NCI-H128 (cell line): ENCODE measurements at regions not wholly inside any gene's neighbourhood (a gene's known extent, or its start where the extent isn't known, plus 50 kb on each side); places are given as distances from the start of the nearest gene placed in this dataset.
"Not testable (repeated sequence)": the region's sequence is repeated elsewhere in the genome, so short reads cannot be mapped to it uniquely, and the experiment has no call there.

ENCODE experiments used
- DNase-seq: peaks from one replicate; lab custom pipeline; 2025; ENCODE audit not compliant: unreplicated experiment; lab: John Stamatoyannopoulos, UW

GRCh38 chr16:65283181-65283651 lies 161.4 kb upstream of the CDH11 start:
- no peak for DNase-seq

- no peak for DNase-seq
Measured at GRCh38 chr16:65281586-65281985, 159.7 kb upstream of the CDH11 start.

- no peak for DNase-seq
Measured at GRCh38 chr16:65280845-65281512, 159.1 kb upstream of the CDH11 start.

- DNase-seq, result no peak
Measured at GRCh38 chr16:65279576-65279975, 157.7 kb upstream of the CDH11 start.

DNA sequence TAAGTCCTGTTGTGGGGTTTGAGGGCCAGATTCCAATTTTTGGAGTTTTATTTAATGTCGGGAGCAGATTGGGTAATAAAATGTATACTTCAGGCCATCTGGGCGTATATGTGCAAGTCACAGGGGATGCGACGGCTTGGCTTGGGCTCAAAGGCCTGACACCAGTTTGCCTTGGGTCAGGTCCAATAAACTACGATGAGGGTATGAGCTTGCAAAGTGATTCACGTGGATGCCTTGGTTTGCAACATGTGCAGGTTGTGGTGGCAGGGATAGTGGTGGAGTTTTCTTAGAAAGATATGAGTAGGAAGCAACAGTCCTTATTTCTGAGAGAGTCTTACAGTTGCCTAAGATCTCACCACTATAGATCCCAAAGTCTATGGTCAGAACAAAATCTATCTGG lies 157.0 kb upstream of the CDH11 start:
- DNase-seq, result no peak

DNA sequence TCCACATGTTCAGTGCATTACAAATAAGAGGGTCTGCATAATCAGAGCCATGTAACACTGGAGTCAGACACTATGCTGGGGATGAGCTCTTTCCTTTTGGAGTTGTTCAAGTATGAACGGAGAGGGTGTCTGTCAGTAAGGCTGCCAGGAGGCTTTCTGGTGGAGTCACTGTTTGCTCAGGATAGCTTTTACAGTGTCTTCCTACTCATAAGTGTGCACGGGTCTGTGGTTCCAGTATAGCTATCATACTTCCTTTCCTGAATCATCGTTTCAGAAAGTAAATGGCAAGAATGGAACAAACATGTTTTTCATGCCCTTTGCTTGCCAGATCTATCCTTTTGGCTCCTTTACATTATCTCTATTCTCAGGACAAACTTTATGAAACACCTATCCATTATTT lies 152.7 kb upstream of the CDH11 start:
- DNase-seq, result no peak

GRCh38 chr16:65272699-65273414 lies 151.0 kb upstream of the CDH11 start:
- no peak for DNase-seq

GRCh38 chr16:65271996-65272395 lies 150.1 kb upstream of the CDH11 start:
- DNase-seq, result no peak

GRCh38 chr16:65268331-65268730 lies 146.5 kb upstream of the CDH11 start:
- DNase-seq, result no peak

DNA sequence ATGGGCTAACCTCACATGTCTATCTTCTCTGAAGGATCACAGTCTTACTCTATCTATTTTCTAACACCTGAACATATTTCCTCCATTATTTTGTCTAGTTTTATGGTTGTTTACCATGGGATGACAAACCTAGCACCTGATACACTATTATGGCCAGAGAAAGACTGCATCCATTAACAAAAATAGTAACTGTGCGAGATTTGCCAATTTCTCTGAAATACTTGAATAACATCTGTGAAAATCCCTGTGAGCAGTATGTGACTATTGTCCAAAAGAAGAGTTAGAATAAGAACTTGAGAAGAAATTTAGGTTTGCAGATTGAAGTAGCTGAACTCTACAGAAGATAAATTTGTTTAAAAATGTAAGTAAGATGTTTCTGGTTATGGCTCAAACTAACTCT lies 142.0 kb upstream of the CDH11 start:
- DNase-seq, result no peak

DNA sequence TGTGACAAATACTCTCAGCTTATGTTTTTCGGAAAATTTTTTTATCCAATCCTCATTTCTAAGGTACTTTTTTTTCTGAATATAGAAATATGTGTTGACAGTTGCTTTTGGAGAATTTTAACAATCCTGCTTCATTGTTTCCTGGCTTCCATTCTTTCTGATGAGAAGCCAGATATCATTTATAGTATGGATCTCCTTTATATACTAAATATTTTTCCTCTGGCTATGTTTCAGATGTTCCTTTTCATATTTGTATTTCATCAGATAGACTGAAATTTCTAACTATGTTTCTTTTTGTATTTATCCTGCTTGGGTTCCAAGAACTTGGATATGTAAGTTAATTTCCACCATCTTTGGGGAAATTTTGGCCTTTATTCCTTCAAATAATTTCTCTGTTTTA lies 138.9 kb upstream of the CDH11 start:
- DNase-seq, result no peak

- DNase-seq, result no peak
Measured at GRCh38 chr16:65254144-65254543, 132.3 kb upstream of the CDH11 start.

DNA sequence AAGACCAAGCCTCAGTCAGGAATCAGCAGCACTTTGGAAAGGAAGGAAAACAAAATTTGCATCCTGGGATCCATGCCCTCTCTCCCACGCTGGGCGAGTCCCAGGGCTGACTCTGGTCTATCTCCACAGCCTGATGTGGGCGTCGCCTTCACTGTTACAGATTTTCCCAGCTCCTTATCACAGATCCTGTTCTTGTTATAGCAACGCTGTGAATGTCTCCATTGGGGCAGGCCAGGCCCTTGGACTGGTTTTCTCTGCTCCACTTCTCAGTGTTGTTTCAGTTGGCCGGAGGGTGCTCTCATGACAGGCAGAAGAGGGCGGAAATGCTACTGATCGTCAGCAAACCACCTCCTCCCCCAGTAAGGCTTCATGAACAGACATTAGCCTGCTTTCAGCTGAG lies 127.9 kb upstream of the CDH11 start:
- DNase-seq, result no peak

GRCh38 chr16:65244787-65245186 lies 122.9 kb upstream of the CDH11 start:
- no peak for DNase-seq

- DNase-seq, result no peak
Measured at GRCh38 chr16:65235339-65236177, 113.7 kb upstream of the CDH11 start.

DNA sequence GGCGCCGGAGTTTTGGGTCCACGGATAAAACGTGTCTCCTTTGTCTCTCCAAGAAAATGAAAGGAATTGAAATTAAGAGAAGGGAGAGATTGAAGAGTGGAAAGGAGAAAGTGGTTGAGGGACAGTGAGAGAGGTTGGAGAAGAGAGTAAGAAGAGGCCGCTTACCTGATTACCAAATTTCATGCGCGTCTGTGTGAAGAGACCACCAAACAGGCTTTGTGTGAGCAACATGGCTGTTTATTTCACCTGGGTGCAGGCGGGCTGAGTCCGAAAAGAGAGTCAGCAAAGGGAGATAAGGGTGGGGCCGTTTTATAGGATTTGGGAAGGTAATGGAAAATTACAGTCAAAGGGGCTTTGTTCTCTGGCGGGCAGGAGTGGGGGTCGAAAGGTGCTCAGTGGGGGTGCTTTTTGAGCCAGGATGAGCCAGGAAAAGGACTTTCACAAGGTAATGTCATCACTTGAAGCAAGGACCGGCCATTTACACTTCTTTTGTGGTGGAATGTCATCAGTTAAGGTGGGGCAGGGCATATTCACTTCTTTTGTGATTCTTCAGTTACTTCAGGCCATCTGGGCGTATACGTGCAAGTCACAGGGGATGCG lies 113.0 kb upstream of the CDH11 start:
- not testable (repeated sequence) for DNase-seq

GRCh38 chr16:65229191-65229662 lies 107.4 kb upstream of the CDH11 start:
- DNase-seq, result no peak

DNA sequence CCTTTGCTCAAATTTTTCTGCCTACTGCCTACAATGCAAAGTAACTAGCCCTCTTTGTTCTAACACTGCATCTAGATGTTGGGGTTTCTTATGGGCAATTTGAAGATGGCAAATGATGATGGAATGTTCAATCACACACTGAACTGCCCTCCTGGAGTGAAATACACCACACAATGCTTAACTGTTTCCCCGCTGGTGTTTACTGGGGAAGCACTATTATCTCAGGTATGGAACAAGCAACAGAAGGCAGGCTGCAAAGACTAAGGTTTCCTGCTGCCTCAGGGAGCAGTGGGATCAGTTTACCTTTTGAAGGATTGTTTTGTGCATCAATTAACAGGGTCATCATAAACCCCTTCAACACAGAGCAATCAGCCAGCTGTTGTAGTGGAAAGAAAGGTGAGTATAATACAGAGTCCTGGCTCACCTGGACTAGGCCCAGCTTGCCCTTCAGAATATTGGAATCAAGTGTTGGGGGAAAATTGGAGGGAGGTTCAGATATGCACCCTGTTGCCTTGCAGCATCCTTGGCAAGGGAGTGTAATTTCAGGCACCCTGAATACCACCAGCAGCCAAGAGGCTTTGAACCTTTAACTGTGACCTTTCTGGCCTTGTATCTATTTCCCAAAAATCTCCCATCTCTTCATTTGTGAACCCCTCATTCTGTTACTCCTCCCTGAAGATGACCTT lies 105.4 kb upstream of the CDH11 start:
- no peak for DNase-seq

DNA sequence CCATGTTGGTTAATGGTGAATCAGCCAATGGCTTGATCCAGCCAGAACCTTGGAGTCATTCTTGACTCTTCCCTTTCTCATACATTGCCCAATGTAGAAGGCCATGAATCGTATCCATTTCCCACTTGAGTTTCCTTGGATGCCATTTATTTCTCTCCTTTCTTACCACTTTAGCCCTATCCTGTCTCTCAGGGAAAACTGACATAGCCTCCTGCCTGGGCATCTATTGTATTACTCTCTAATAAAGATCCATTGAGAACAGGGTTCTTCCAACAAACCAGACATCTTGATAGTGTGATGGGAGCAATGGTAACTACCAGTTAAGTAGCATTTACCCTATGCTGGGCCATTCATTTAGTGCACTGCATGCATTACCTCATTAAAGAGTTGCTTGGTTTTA lies 104.2 kb upstream of the CDH11 start:
- no peak for DNase-seq

DNA sequence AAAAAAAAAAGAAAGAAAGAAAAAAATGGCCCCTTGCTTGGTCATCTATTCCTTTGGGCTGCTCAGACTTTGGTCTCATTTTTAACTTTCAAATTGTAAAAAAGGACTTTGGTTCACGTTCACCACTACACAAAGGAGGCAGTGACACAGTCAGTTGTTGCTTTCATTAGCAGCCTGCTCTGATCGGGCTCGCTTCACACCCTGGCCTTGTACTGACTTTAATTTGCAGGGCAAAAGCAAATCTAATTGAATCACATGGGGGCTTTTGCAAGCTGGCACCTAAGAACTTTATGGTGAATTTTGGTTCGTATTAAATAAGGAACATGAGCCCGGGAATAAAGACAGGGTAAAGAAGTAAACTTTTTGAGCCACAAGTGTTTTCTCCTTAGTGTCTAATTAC lies 103.6 kb upstream of the CDH11 start:
- DNase-seq, result no peak

DNA sequence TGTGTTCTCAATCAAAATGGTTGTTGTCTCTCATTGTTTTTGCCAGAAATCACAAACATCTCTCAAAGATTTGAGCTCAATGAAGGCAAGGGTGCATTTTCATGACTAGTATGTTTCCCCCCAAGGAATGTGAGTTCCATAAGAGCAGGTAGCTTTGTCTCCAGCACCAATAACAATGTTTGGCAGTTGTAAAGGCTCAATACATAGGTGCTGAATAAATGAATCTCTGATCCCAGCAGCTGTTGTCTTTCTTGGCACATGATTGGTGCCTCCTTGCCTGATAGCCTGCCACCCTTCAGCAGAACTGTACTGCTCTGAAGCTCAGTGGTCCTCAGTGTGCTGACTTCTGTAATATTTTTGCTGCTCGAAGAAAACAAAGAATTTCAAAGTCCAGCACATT lies 103.1 kb upstream of the CDH11 start:
- no peak for DNase-seq
